ENCODE measurements at regions not wholly inside any gene's neighbourhood (a gene's known extent, or its start where the extent isn't known, plus 50 kb on each side); places are given as distances from the start of the nearest gene placed in this dataset.
"Not testable (repeated sequence)": the region's sequence is repeated elsewhere in the genome, so short reads cannot be mapped to it uniquely, and the experiment has no call there.

DNA sequence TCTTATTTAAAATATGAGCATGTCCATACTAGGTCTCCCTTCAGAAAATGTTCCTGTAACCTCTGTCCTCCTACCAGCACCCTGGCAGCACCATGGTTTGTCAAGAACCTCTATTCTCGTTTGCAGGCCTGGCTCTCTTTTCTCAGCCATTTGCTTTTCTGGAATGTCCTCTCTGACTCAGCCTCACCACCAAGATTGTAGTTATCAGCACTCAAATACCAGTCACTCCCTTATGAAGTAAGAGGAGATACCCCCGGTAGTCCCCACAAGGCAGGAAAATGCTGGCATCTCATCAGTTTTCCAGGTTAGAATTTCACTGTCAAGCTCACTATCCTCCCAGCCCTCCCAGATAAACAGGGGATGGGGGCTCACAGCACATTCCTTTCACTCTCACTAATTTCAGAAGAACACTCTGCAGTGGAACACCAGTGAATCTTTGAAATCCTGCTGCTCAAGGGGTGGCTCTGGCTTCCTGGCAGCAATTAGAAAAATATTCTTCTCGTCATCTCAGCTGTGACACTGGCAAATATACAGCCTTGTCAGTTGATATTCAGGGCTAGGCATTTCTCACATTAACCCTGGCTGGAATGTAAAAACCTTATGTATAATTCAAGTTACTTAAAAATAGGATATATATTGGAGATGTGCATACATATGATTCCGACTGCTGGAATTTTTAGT lies 129.2 kb downstream of the TBX18 start:
- TF ChIP-seq, protein P1, sequence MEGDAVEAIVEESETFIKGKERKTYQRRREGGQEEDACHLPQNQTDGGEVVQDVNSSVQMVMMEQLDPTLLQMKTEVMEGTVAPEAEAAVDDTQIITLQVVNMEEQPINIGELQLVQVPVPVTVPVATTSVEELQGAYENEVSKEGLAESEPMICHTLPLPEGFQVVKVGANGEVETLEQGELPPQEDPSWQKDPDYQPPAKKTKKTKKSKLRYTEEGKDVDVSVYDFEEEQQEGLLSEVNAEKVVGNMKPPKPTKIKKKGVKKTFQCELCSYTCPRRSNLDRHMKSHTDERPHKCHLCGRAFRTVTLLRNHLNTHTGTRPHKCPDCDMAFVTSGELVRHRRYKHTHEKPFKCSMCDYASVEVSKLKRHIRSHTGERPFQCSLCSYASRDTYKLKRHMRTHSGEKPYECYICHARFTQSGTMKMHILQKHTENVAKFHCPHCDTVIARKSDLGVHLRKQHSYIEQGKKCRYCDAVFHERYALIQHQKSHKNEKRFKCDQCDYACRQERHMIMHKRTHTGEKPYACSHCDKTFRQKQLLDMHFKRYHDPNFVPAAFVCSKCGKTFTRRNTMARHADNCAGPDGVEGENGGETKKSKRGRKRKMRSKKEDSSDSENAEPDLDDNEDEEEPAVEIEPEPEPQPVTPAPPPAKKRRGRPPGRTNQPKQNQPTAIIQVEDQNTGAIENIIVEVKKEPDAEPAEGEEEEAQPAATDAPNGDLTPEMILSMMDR (IDR thresholded peaks at IDR 0.05; ENCODE audit: insufficient read depth, low read depth, low read length) = no peak
- peak; percentile 67 for DNase-seq (ENCODE audit: low read depth)

DNA sequence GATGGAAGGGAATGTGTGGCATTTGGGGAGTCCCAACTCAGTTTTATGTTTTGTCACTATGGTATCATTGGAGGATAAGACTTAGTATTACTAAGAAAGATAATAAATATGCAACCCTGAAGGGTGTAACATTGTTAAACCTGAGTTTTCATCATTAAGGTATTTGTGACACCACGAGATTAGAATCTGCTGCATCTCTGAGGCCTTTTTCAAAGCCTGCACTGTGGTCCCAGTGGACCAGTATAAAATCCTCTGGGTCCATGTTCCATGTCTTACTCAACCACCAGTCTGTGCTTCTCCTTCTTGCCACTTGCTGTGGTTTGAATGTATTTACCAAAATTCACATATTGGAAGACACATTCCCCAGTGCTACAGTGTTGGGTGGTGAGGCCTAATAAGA lies 130.6 kb downstream of the TBX18 start:
- H3K4me3 ChIP-seq (ENCODE audit: low read depth, low read length) = no peak overlapping the region
- DNase-seq (ENCODE audit: low read depth) = no peak
- TF ChIP-seq, protein P1 (IDR thresholded peaks at IDR 0.05; ENCODE audit: insufficient read depth, low read depth, low read length) = no peak

More for the DNA sequence above, 129.2 kb downstream of the TBX18 start:
- H3K4me3 ChIP-seq (ENCODE audit: low read depth, low read length) = no peak overlapping the region

DNA sequence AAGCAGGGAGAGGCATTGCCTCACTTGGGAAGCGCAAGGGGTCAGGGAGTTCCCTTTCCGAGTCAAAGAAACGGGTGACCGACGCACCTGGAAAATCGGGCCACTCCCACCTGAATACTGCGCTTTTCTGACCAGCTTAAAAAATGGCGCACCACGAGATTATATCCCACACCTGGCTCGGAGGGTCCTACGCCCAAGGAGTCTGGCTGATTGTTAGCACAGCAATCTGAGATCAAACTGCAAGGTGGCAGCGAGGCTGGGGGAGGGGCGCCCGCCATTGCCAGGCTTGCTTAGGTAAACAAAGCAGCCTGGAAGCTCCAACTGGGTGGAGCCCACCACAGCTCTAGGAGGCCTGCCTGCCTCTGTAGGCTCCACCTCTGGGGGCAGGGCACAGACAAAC lies 137.9 kb downstream of the TBX18 start:
- not testable (repeated sequence) for H3K4me3 ChIP-seq (ENCODE audit: low read depth, low read length); DNase-seq (ENCODE audit: low read depth)

DNA sequence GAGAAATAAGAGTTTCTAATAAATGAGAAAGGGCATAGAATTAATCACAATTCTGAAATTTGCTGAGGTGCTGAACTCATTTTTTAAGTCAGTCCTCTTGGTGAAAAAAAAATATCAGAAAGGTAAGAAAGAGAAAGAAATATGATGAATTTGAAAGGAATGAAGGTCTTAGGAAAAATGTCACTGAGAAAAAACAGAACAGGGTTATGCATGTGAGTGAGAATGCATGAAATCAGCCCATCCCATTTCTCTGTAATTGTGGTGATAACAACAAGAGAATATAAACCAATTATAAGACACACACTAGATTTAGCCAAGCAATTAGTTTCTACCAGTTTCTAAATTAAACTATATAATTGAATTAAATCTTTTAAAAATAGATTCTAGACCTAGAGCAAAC lies 138.9 kb downstream of the TBX18 start:
- TF ChIP-seq, protein P1 (IDR thresholded peaks at IDR 0.05; ENCODE audit: insufficient read depth, low read depth, low read length) = no peak
- H3K4me3 ChIP-seq (ENCODE audit: low read depth, low read length) = no peak overlapping the region
- DNase-seq (ENCODE audit: low read depth) = peak; percentile 22

DNA sequence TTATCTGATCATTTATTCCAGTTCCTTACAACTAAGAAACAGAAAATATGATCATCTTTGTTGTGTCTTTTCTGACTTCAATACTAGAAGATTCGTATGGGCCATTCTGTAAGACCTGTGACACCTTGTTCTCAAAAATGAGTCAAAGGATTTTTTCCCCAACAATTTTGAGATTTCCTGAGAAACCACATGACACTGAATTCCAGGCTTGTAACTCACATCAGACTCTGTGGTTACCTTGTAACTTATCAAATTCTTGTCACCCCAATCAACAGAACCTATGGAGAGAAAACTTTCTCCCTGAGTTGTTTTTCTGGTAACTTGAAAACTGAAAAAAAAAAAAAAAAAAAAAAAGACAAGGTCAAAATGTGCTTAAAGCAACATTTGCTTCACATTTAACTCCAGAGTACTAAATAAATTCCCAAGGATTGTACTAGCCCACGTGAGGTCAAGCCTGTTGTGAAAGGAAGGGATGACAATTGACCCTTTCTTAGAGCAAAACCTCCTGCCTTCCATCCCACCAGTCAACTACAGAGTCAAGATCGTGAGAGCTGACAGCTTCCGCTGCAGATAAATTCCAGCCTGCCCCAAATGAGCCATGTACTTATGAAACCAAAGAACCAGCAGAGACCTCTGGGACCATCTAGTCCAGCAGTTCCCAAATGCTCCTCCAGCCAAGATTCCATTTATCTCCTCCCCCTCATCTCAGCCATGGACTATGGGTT lies 140.3 kb downstream of the TBX18 start:
- TF ChIP-seq, protein P1 (IDR thresholded peaks at IDR 0.05; ENCODE audit: insufficient read depth, low read depth, low read length) = no peak
- H3K4me3 ChIP-seq (ENCODE audit: low read depth, low read length) = no peak overlapping the region
- peak; percentile 60 for DNase-seq (ENCODE audit: low read depth)

DNA sequence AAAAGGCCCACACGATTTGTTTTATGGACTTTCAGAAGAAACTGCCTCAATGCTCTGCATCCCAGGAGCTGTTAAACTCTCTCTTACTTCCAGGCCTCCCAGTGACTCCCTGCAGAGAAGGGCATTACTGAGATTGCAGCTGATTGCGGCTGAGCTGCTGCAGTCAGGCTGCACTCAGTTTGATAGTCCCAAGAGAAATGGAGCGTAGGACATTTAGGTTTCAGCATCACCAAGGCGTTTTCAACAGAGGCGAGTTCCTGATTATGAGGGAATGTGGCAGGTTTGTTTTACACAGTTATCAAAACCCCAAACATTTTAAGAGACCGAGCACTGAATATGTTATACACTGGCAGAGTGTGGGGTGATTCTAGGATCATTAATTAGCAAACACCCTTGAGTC lies 145.6 kb downstream of the TBX18 start:
- peak; percentile 25 for DNase-seq (ENCODE audit: low read depth)
- H3K4me3 ChIP-seq (ENCODE audit: low read depth, low read length) = no peak overlapping the region
- TF ChIP-seq, protein P1 (IDR thresholded peaks at IDR 0.05; ENCODE audit: insufficient read depth, low read depth, low read length) = no peak

DNA sequence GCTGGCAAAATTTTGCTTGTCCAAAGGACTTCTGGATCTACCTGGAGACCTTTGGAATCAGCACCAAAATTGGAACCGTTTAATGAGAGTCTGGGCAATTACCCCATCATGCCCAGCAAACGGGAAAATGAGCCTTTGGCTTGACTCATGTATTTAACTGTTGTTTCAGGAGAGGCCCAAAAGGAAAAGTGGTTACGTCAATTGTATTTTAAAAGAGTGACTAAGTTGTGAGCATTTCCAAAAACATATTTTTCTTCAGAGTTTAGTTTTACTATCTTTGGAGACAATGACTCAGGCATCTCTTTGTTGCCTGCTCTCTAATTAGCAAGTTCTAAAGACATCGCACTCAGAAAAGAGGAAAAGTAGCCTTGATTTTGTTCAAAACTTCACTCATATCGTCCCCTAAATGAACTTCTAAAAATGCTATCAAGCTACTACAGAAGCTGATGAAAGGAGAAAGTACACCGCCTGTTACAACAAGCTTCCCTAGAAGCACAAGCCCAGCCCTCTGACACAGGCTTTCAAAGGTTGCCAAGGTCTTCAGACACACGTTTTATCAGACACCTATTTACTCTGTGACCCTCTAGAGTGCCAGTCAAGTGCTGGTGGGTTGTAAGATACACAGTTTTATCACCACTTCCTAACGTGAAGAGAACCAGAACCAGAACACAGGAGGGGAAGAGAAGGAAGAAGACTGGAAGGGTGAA lies 146.2 kb downstream of the TBX18 start:
- no peak overlapping the region for H3K4me3 ChIP-seq (ENCODE audit: low read depth, low read length)
- TF ChIP-seq, protein P1 (IDR thresholded peaks at IDR 0.05; ENCODE audit: insufficient read depth, low read depth, low read length) = no peak

More for the DNA sequence above, 146.2 kb downstream of the TBX18 start:
- peak; percentile 73 for DNase-seq (ENCODE audit: low read depth)
